HG02885 (cell line): ENCODE measurements at regions not wholly inside any gene's neighbourhood (a gene's known extent, or its start where the extent isn't known, plus 50 kb on each side); places are given as distances from the start of the nearest gene placed in this dataset.
A peak's percentile ranks its signal among the peaks of the same experiment; 100 is the strongest.

Experiments
- ATAC-seq: cut with Tn5 transposase; IDR thresholded peaks from one replicate; pipeline ENCODE4 v1.9.1; 2021; ENCODE audit warnings: mild to moderate bottlenecking; ENCODE audit not compliant: unreplicated experiment, poor library complexity

DNA sequence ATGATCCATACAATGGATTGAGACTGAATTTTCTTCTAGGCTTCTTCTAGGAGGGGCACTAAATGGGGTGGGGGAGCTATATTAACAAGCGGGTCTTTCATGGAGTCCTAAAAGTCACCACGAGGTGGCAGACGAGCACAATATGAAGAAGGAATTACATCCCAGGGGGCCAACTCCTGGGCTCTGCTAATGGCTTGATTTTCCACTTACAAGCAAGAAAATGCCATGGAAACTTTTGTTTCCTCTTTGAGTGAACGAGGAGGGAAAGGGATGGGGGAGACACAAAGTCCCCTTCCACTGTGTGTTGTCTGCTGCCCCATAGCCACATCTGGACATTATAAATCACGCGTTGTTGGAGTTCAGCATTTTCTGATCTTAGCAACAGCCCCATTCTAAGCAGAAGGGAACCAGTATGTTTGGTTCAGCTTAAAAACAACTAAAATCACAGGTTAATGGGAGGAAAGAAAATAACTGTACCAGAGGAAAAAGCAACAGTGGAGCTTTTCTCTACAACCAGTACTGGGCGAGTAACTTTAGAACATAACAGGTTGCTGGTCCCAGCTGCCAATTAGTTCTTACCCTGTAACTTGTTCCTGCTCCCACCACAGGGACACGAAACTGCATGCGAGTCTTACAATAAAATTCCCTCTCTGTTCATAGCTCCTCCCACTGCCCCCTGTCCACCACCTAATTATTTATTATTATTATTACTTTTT lies 285.0 kb upstream of the PARD3B start:
- peak; percentile 71 for ATAC-seq

DNA sequence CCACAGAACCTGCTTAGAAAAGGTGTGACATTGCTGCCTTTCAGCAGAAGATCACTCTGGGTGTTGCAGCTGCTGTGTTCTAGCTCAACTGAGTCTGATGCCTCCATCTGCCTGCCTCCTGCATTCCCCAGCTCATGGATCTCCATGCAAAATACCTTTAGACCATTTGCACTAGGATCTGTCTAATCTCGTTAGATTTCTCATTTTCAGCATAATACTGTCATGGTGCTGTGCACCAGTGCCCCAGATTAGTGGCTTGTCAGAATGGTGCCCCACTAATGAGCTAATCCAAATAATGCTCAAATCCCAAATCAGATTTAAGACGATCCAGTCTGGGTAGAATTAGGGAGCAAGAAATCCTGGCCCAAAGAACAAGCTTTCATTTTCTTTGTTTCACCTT lies 284.4 kb upstream of the PARD3B start:
- ATAC-seq, result no peak

DNA sequence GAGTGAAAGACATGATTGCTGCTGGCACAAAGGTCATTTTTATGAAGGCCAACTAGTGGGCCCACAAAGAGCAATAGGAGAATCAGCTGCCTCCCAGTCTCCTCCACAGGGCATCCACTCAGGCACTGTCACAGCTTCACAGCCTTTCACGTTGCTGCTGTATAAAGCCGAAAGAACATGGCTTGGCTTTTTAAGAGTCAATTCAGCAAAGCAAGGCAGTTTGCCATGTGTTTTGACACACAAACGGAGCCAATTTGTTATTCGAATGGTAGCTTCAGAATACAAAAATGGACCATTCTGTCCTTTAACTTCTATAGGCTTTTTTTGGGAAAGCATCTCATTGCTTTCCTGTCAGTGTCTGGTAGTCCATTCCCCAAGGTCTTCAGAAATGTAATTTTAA lies 283.4 kb upstream of the PARD3B start:
- no peak for ATAC-seq

DNA sequence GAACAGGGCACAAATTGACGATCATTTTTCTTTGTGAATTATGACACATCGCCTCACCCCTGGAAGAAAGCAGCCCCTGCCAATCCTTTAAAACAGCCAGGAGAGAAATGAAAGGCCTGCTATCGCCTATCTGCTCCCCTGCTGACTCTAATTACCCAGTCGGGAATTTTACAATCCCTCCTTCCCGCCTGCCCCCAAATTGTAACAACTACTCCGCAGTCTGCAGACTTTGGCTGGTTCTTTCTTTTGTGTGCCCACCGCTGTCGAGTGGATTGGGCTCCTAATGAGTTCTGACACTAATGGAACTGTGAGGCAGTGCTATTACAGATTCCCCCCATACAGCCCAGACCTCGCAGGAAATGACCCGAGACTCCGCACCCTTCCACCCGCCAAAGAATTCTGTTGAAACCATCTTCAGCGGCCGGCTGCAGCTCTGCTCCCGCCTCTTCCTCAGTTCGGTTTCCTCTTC lies 281.2 kb upstream of the PARD3B start:
- ATAC-seq, result no peak

DNA sequence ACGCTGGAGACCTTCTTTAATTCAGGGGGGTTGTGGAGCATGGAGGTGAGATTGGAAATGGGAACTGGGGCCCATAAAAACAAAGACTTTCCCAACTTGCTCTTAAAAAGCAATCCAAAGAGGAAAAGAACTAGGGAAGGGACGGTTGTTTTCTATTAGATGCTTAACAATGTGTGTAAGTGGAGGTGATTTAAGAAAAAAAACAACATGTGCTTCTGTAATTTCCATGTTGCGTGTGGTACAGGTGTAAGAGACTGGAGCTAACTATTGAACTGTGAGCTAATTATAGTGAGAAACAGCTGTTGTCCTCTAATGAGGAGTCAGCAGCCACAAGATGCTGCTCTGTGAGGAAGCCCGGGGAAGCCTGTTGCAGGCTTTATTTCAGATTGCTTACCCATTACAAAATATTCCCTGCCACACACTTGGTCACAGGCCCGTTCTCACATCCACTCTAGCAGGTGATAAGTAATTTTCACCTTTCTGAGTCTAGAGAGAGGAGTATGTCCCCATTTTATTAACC lies 280.6 kb upstream of the PARD3B start:
- no peak for ATAC-seq

DNA sequence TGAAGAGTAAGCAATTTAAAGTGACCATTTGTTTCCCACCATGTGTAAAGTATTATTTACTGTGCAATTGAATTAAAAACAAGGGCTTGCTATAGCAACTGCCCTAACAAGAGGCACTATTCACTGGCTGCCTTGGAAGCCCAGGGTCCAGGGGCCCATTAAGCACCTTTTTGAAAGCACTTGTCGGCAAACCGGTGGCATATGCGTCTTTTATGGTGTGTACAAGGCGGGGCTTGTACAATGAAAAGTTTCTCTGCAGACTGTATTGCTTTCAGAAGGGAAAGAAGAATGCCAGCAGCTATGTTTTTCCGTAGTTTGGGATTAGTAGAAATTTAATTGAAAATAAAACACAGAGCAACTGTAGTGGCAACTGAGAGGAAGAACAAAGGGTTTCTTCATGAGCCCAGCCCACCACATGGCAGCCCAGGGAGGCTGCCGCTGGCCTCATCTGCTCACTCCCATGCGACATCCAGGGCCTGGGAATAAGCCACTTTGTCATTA lies 279.5 kb upstream of the PARD3B start:
- no peak for ATAC-seq

DNA sequence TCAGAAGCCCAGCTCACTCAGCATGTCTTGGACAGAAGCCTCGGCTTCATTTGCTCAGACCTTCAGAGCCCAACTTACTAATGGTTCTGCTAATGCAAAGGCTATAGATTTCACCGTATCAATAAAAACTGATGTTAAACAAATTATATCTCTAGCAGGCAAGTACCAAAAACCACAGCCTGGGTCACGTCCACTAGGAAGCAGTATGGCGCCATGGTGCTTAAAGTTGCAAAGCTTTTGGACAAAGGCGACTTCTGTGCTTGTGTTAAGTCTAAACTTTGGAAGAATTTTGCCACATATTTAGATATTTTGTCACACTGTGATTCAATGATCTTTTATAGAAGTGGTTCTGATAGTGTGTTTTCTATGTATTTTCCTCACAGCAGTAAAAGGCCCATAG lies 276.8 kb upstream of the PARD3B start:
- ATAC-seq, result no peak

DNA sequence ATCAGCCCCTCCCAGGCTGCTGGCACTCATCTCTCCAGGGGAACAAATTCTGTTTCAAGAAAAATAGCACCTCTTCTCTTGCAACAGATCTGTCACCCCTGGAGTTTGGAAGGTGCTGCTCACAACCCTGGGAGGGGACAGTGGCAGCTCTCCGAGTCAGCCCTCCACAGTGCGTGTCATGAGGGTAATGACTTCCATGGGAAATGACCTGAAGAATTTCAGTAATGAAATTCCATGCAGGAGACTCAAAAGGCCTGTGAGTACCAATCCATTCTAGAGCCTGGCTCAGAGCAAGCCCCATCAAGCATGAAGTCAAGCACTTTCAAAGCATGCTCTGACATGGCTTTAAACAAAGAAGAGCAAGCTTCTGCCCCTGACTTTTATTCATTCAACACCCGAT lies 276.3 kb upstream of the PARD3B start:
- ATAC-seq, result no peak

DNA sequence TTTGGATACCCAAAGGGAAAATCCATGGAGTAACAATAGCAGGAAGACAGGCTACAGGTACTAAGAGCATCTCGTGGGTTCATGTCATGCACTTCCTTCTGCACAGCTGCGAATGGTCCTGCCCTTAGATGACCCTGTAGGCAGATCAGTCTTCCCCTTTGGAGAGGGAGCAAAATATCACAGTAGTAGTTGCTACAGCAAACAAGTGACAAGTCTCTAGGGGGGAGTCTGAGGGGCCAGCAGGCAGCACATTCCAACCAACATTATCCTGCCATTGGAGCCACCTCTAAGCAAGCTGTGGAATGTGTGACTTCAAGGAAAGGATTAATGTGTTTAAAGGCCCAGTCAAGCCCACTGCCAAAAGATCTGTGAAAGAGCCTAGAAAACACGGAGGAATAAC lies 273.2 kb upstream of the PARD3B start:
- no peak for ATAC-seq

DNA sequence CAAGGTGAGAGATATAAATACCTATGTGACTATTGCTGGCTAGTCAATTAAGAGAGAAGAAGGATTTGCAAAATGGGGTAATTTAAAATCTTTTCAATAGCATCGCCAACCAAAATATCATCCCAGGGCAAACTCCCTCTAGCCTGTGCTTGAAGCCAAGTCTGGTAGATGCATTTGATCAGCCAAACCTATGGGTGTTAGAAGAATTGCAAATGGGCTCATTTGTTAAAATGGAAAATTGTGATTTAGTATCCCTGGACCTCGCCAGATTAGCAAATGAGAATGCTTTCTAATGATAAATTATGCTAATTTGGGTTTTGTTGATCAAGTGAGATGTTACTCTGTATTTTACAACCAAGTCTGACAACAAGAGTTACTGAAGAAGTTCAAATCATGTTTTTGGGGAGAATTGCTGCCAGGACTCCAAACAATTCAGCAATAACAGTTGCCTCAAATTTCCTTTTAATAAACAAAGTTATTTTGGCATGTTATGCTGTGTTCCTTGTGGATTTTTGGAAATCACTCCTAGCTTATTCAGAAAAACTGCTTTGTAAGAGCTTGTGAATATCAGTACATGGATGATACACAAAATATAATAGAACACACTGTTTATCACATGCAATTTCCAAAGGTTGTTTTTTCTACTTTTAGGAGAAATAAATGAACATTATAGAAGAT lies 272.5 kb upstream of the PARD3B start:
- no peak for ATAC-seq

DNA sequence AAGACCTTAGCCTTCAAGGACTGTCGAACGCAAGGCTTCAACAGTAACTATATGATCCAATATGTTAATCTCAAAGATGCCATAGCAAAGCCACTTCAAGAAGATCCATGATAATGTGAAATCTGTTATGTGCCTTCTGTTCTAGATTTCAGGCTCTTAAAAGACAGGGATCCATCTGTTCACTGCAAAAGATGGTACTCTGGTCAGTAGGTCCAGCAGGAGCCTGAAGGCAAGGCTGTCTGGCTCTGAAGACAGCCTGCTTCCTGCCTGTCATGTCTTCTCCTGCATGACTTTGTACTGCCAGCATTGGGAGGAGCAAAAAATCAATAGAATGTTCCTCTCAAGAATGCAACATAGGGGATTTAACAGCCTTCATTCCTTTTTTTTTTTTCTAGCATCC lies 270.8 kb upstream of the PARD3B start:
- ATAC-seq, result no peak

DNA sequence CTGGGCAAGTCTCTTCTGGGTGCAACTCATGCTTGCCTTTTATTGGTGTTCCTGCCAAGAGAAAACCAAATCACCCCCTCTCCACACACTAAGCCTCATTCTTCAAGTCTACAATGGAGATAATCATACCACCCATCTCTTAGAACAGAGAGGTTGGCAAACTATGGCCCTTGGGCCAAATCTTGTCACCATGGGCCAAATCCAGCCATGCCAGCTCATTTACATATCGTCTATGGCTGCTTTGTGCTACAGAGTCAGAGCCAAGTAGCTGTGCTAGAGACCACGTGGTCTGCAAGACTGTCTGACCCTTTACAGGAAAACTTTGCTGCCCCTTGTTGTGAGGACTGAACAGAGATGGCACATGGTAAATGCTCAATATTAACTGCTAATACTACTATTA lies 270.3 kb upstream of the PARD3B start:
- ATAC-seq, result no peak

DNA sequence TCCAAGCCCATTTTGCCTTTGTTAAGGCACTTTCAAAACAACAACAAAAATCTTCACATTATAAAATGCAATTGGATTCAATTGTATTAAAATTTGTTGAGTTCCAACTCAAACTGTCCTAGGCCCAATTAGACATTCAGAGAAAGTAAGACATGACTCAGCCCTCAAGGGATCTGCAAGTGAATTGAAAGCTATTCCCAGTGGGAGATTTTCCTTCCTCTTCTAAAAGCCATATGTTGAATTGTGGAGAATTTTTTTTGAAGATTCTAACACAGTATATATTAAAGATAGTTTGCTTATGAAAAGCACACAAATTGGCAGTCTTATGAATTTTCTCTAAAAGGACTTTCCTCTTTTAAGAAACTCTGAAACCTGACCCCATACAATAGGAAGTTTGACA lies 268.0 kb upstream of the PARD3B start:
- no peak for ATAC-seq

DNA sequence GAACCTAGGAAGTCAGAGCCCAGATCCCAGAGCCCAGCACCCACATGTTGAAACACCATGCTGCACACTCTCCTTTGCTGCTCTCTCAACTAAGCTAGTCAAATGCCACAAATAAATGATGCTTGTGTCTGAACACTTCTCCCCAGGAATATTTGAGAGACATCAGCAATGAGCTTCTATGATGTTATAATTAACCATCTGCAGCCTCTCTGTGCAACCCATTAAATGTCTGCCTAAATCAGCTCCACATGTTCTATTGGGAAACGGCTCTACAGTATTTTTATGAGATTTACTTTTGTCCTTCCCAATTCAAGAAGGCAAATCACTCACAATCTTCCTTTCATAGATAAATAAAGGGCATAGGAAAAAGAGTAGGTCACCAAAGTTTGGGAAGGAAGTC lies 266.8 kb upstream of the PARD3B start:
- ATAC-seq, result no peak

DNA sequence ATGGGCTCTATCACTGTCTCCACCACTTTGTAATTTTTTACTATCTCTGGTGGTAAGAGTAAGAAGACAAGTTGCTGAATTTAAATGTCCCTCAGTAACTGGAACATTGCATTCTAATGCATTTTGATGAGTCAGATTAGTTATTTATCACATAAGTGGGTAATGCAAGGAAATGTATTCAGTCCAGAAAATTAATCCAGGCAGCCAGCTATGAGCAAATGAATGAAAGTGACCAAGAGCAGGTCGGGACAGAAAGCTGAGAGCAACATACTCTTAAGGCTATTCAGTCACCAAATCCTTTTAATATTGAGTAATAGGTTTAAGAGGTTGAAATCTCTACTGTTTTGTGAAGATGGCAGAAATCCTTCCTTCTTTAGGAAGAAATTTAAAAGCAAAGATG lies 265.5 kb upstream of the PARD3B start:
- no peak for ATAC-seq

DNA sequence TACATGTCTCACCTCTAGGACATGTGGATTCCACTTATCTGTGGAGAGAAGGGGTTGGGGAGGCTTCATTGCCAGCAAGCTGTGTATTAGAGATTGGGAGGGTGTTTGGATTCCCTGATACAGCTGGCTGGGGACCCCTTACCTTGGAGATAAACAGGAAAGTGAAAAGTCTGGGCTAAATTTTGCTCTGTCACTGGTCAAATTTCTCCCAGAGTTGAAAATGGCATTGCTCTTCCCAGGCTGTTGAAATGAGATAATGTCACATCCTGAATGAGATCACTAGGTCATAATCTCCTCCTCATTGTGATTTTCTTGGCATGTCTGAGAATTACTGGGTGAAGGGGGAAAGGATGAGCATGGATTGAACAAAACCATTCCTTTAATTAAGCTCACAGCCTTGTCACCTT lies 265.0 kb upstream of the PARD3B start:
- ATAC-seq, result no peak

DNA sequence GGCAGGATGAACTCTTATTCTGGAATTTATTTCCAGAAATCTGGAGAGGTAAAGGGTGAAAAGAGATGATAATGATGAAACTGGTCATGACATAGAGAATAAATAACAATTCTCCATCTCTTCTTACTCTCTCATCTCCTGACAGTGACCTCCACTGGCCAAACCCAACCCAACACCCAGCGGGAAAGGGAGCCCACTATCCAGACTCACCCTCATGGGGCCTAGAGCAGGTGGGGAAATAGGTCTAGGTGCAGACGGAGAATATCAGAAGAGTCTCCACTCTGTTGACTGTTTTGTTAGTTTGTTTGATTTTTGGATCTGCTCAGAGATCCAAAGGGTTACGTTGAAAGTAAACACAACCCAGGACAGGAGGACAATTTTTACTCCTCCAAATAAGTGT lies 263.2 kb upstream of the PARD3B start:
- ATAC-seq, result no peak

DNA sequence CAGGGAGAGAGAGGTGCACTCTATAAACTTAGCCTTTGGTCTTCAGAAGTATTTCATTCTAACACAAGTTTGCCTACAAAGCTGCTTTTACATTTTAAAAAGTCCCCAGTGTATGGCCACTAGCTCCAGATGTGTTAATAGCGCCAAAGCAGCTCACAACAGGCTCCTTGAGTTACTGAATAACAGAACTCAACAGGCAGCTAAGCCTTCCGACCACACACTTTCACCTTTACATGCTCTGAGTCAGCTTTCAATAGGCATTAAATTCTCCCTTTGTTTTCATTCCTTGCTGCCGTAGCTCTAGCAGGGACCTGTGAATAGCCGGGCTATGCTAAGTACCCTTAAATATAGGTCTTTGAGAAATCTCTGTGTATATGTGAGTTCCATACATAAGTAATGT lies 262.8 kb upstream of the PARD3B start:
- ATAC-seq, result no peak

DNA sequence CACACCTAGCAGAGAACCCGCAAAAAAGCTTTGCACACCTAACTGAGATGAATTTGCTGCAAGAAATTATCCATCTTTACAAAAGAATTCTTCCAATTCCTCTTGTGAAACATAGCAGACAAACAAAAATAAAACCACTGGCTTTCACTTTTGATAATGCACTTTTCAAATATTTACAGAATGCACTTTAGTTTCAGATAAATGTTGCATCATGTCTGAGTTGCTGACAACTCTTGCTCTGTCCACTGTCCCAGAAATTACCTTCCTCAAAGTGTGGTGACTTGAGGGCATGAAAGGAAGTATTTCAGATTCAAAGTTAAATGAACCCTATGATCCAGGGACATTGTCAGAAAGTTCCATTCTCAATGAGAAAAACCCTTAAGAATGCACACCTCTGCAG lies 256.2 kb upstream of the PARD3B start:
- no peak for ATAC-seq

DNA sequence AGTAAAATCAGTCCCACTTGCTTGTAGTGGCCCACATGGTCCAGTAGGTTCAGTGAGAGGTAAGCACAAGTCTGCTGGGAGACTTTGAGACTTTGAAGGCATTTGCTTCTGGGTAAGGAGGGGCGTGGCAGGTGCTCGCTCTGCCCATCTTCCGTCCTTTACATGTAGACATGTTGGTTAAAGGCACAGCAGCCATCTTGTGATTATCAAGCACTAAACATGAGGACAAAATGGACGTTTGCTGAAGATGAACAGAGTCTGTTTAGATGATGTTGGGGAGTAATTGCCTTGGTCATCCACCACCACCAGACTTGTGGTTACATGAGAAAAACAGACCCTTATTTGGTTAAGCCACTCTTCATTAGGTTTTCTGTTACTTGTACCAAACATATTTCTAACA lies 252.8 kb upstream of the PARD3B start:
- ATAC-seq, result no peak

DNA sequence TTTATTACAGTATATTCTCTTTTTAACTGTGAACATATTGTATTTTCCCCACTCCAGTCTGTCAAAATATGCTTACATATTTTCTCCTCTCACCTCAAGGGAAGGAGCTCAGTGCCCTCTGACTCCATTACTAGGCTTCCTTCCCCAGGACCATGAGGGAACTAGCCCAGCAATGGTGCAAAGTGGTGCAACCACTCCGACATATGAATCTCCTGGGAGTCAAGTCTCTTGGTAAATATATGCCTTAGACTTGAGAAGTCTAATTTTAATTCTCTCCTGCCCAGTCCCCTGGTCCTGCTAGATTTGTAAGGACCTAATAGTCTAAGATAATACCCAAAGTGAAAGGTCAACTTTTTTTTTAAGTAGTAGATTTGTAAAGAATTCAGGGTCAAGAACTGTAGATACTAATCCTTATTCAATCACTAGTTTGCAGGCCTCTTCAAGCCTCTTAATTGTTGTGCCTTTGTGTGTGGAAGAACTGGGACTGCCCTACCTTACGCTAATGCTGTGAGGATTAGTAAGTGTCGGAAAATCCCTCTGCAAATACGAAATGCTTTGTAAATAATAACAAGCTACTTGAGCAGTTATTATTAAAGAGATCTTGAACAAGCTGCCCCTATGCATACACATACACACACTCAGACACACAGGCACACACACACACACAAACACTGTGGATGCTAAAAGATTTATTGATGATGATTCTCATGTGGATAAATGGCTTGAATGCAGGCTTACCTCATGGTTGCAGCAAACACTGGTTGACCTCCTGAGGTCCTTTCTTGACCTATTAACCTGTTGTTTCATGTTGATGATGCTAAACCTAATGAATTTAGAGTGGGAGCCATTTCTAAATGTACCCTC lies 251.2 kb upstream of the PARD3B start:
- no peak for ATAC-seq
